ENCODE measurements at regions not wholly inside any gene's neighbourhood (a gene's known extent, or its start where the extent isn't known, plus 50 kb on each side); places are given as distances from the start of the nearest gene placed in this dataset.

- TF ChIP-seq POLR2A (IDR thresholded peaks at IDR 0.05): no peak
- TF ChIP-seq CTCF (IDR thresholded peaks at IDR 0.05): no peak
- H3K27me3 ChIP-seq: no peaks in the 10 kb centered on the region
- WGBS, 2 donors: 40 to 72% methylated on average over 1 to 5 of the region's 8 CpGs
- H3K27ac ChIP-seq: no peak overlapping the region
- no peaks in the 10 kb centered on the region for H3K36me3 ChIP-seq (replicated peaks in 1 of 2; ENCODE audit: insufficient read depth in 1 of 2, low read depth in 2 of 2)
- H3K4me3 ChIP-seq: no peak overlapping the region
- intact Hi-C loops (cut with DNase I): no loop called here
- ATAC-seq: no peak
- H3K9me3 ChIP-seq: no peaks in the 10 kb centered on the region
- no peaks in the 10 kb centered on the region for H3K4me1 ChIP-seq
- no peak for DNase-seq
These were observed 81.7 kb upstream of the RUFY1 start for GRCh38 chr5:179468696-179469095.

- Histone ChIP-seq H3K4me1 (no peaks in the 10 kb centered on the region), H3K9me3 (no peaks in the 10 kb centered on the region), H3K27me3 (no peaks in the 10 kb centered on the region), H3K36me3 (replicated peaks in 1 of 2; ENCODE audit: insufficient read depth in 1 of 2, low read depth in 2 of 2) (no peaks in the 10 kb centered on the region), H3K27ac (no peak overlapping the region), H3K4me3 (no peak overlapping the region)
- no peak for ATAC-seq
- 78 to 86% methylated on average over 8 to 11 of the region's 11 CpGs for WGBS, 2 donors
- no peak for DNase-seq
- TF ChIP-seq CTCF (IDR thresholded peaks at IDR 0.05) (no peak), POLR2A (IDR thresholded peaks at IDR 0.05) (no peak)
- intact Hi-C loops (cut with DNase I): no loop called here
These were observed 82.9 kb upstream of the RUFY1 start for GRCh38 chr5:179467441-179467840.

GRCh38 chr5:179464631-179465030 is 85.7 kb upstream of the RUFY1 start:
- Histone ChIP-seq H3K36me3 (replicated peaks in 1 of 2; ENCODE audit: insufficient read depth in 1 of 2, low read depth in 2 of 2) (no peaks in the 10 kb centered on the region), H3K27me3 (no peaks in the 10 kb centered on the region), H3K4me1 (no peaks in the 10 kb centered on the region), H3K4me3 (no peak overlapping the region), H3K9me3 (no peaks in the 10 kb centered on the region), H3K27ac (no peak overlapping the region)
- no peak for ATAC-seq
- WGBS, 2 donors: 77 to 85% methylated on average over 9 to 10 of the region's 10 CpGs
- TF ChIP-seq POLR2A (IDR thresholded peaks at IDR 0.05): no peak
- TF ChIP-seq CTCF (IDR thresholded peaks at IDR 0.05): no peak
- intact Hi-C loops (cut with DNase I): no loop called here
- no peak for DNase-seq

GRCh38 chr5:179462040-179462439 is 88.3 kb upstream of the RUFY1 start:
- Histone ChIP-seq H3K4me3 (no peak overlapping the region), H3K4me1 (no peaks in the 10 kb centered on the region), H3K27ac (no peak overlapping the region), H3K36me3 (replicated peaks in 1 of 2; ENCODE audit: insufficient read depth in 1 of 2, low read depth in 2 of 2) (no peaks in the 10 kb centered on the region), H3K27me3 (no peaks in the 10 kb centered on the region), H3K9me3 (no peaks in the 10 kb centered on the region)
- WGBS, 2 donors: 64 to 68% methylated on average over 12 of the region's 12 CpGs
- TF ChIP-seq POLR2A (IDR thresholded peaks at IDR 0.05) (no peak), CTCF (IDR thresholded peaks at IDR 0.05) (no peak)
- ATAC-seq (no peak), DNase-seq (no peak)
- intact Hi-C loops (cut with DNase I): no loop called here

- no peak overlapping the region for H3K4me3 ChIP-seq
- ATAC-seq (no peak), DNase-seq (no peak)
- WGBS, 2 donors: 78 to 80% methylated on average over 2 to 3 of the region's 3 CpGs
- TF ChIP-seq CTCF (IDR thresholded peaks at IDR 0.05) (no peak), POLR2A (IDR thresholded peaks at IDR 0.05) (no peak)
- no peak overlapping the region for H3K27ac ChIP-seq
- H3K27me3 ChIP-seq: no peaks in the 10 kb centered on the region
- H3K36me3 ChIP-seq (replicated peaks in 1 of 2; ENCODE audit: insufficient read depth in 1 of 2, low read depth in 2 of 2): no peaks in the 10 kb centered on the region
- no peaks in the 10 kb centered on the region for H3K9me3 ChIP-seq
- intact Hi-C loops (cut with DNase I): no loop called here
- no peaks in the 10 kb centered on the region for H3K4me1 ChIP-seq
These were observed 88.8 kb upstream of the RUFY1 start for GRCh38 chr5:179461576-179461975.
